SU-DHL-6 (cell line): ENCODE measurements at regions not wholly inside any gene's neighbourhood (a gene's known extent, or its start where the extent isn't known, plus 50 kb on each side); places are given as distances from the start of the nearest gene placed in this dataset.

Source experiments
- H2AFZ ChIP-seq: fragments of 200-600 bp; sonication (generic); 2 replicates; pipeline ENCODE4 v1.6.1; 2014; ENCODE audit warnings: low read depth, mild to moderate bottlenecking, moderate library complexity, mixed read lengths, antibody characterized with exemption, low read length; ENCODE audit not compliant: severe bottlenecking
- H3F3A ChIP-seq: fragments of 200-600 bp; shearing (Covaris generic); 2 replicates; pipeline ENCODE4 v1.6.0; 2016; ENCODE audit warnings: antibody characterized with exemption, mild to moderate bottlenecking; ENCODE audit not compliant: insufficient read depth
- H3K27ac ChIP-seq: fragments of 200-600 bp; sonication (generic); 2 replicates; pipeline ENCODE4 v1.5.1; 2016; ENCODE audit warnings: low read depth, mild to moderate bottlenecking, low read length, moderate library complexity, mixed read lengths
- H3K27me3 ChIP-seq: fragments of 200-600 bp; sonication (generic), shearing (Covaris generic); 2 replicates; pipeline ENCODE4 v1.6.0; 2014; ENCODE audit warnings: mild to moderate bottlenecking, low read length
- H3K36me3 ChIP-seq: fragments of 200-600 bp; sonication (generic); 2 replicates; pipeline ENCODE4 v1.6.1; 2014; ENCODE audit warnings: mild to moderate bottlenecking, low read length, mixed read lengths
- H3K4me2 ChIP-seq: fragments of 300-600, 200-600 bp; shearing (Covaris generic), sonication (generic); 2 replicates; pipeline ENCODE4 v1.6.0; 2014; ENCODE audit warnings: low read length, low read depth, mild to moderate bottlenecking; ENCODE audit not compliant: poor library complexity, severe bottlenecking
- H3K4me3 ChIP-seq: fragments of 200-600 bp; sonication (generic); 2 replicates; pipeline ENCODE4 v1.5.1; 2014; ENCODE audit warnings: antibody characterized with exemption, low read length, mild to moderate bottlenecking, mixed read lengths; ENCODE audit not compliant: insufficient read depth, poor library complexity, severe bottlenecking
- H3K79me2 ChIP-seq: fragments of 200-600 bp; sonication (generic); 2 replicates; pipeline ENCODE4 v1.6.1; 2014; ENCODE audit warnings: mild to moderate bottlenecking, low read length, moderate library complexity; ENCODE audit not compliant: insufficient read depth
- H3K9ac ChIP-seq: fragments of 200-600 bp; sonication (generic); 2 replicates; pipeline ENCODE4 v1.7.0; 2014; ENCODE audit warnings: mild to moderate bottlenecking, low read length
- H3K9me2 ChIP-seq: fragments of 200-600 bp; sonication (generic); replicated peaks from 2 replicates; pipeline ENCODE4 v1.6.1; 2014; ENCODE audit warnings: low read length; ENCODE audit not compliant: insufficient read depth
- H3K9me3 ChIP-seq: fragments of 200-600 bp; sonication (generic); 2 replicates; pipeline ENCODE4 v1.6.1; 2014; ENCODE audit warnings: low read length, mixed read lengths; ENCODE audit not compliant: insufficient read depth
- H4K20me1 ChIP-seq: fragments of 200-600 bp; sonication (generic); 2 replicates; pipeline ENCODE4 v1.6.1; 2014; ENCODE audit warnings: low read depth, mild to moderate bottlenecking, antibody characterized with exemption, low read length, moderate library complexity, mixed read lengths
- EZH2phosphoT487 ChIP-seq: fragments of 200-600 bp; sonication (generic), shearing (Covaris generic); conservative IDR thresholded peaks from 2 replicates; pipeline ENCODE4 v1.6.1; 2018; ENCODE audit warnings: mild to moderate bottlenecking, antibody characterized with exemption, low read length, moderate library complexity, mixed read lengths
- TF ChIP-seq, protein P1 (sequence below): fragments of 200-600 bp; sonication (generic); IDR thresholded peaks from one replicate; pipeline ENCODE4 v1.5.1; 2017; ENCODE audit warnings: antibody characterized with exemption, mild to moderate bottlenecking, low read length, moderate library complexity; ENCODE audit not compliant: insufficient read depth, poor library complexity, severe bottlenecking

GRCh38 chr10:129110780-129111179 is 356.3 kb upstream of the MGMT start:
- no peak overlapping the region for H3K27ac ChIP-seq
- H3K27me3 ChIP-seq = no peaks in the 10 kb centered on the region
- no peaks in the 10 kb centered on the region for H3F3A ChIP-seq
- no peaks in the 10 kb centered on the region for H3K36me3 ChIP-seq
- no peak overlapping the region for H3K4me2 ChIP-seq
- no peaks in the 10 kb centered on the region for H3K9me3 ChIP-seq
- no peak overlapping the region for H3K9ac ChIP-seq
- H2AFZ ChIP-seq = no peak overlapping the region
- H3K79me2 ChIP-seq = no peaks in the 10 kb centered on the region
- no peaks in the 10 kb centered on the region for H3K9me2 ChIP-seq
- H4K20me1 ChIP-seq = no peaks in the 10 kb centered on the region
- H3K4me3 ChIP-seq = no peak overlapping the region
- TF ChIP-seq, protein P1, sequence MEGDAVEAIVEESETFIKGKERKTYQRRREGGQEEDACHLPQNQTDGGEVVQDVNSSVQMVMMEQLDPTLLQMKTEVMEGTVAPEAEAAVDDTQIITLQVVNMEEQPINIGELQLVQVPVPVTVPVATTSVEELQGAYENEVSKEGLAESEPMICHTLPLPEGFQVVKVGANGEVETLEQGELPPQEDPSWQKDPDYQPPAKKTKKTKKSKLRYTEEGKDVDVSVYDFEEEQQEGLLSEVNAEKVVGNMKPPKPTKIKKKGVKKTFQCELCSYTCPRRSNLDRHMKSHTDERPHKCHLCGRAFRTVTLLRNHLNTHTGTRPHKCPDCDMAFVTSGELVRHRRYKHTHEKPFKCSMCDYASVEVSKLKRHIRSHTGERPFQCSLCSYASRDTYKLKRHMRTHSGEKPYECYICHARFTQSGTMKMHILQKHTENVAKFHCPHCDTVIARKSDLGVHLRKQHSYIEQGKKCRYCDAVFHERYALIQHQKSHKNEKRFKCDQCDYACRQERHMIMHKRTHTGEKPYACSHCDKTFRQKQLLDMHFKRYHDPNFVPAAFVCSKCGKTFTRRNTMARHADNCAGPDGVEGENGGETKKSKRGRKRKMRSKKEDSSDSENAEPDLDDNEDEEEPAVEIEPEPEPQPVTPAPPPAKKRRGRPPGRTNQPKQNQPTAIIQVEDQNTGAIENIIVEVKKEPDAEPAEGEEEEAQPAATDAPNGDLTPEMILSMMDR = no peak
- no peak for TF ChIP-seq EZH2phosphoT487

DNA sequence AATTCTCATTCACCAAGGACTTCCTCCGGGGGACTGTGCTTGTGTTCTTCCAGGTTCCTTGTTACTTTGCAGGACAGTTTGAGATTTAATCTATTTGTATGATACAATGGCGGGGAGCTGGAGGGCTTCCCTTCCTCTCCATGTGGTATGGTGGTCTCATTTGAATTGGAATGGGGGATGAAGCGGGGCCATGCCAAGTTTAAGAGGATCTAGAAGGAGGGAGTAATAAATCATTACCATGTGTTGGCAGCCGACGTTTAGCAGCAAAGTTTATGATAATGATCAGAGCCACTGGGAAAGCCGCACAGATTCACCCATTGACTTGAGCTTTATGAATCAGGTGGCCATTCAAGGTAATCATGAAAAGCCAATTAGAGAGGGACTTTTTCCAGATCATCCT is 355.1 kb upstream of the MGMT start:
- H4K20me1 ChIP-seq = no peaks in the 10 kb centered on the region
- no peak overlapping the region for H3K4me3 ChIP-seq
- no peak overlapping the region for H3K27ac ChIP-seq
- no peaks in the 10 kb centered on the region for H3K36me3 ChIP-seq
- no peak overlapping the region for H3K4me2 ChIP-seq
- no peak overlapping the region for H3K9ac ChIP-seq
- H3K9me2 ChIP-seq = no peaks in the 10 kb centered on the region
- H2AFZ ChIP-seq = no peak overlapping the region
- TF ChIP-seq EZH2phosphoT487 = no peak
- TF ChIP-seq, protein P1 = no peak
- H3K9me3 ChIP-seq = no peaks in the 10 kb centered on the region
- H3K79me2 ChIP-seq = no peaks in the 10 kb centered on the region
- no peaks in the 10 kb centered on the region for H3F3A ChIP-seq
- no peaks in the 10 kb centered on the region for H3K27me3 ChIP-seq

GRCh38 chr10:129114588-129114987 is 352.5 kb upstream of the MGMT start:
- H4K20me1 ChIP-seq = no peaks in the 10 kb centered on the region
- H3K4me2 ChIP-seq = no peak overlapping the region
- H3K4me3 ChIP-seq = no peak overlapping the region
- no peaks in the 10 kb centered on the region for H3K27me3 ChIP-seq
- no peaks in the 10 kb centered on the region for H3K79me2 ChIP-seq
- H3K9me3 ChIP-seq = no peaks in the 10 kb centered on the region
- no peaks in the 10 kb centered on the region for H3K9me2 ChIP-seq
- H3F3A ChIP-seq = no peaks in the 10 kb centered on the region
- H3K27ac ChIP-seq = no peak overlapping the region
- H2AFZ ChIP-seq = no peak overlapping the region
- no peaks in the 10 kb centered on the region for H3K36me3 ChIP-seq
- TF ChIP-seq, protein P1 = no peak
- no peak for TF ChIP-seq EZH2phosphoT487
- H3K9ac ChIP-seq = no peak overlapping the region
